HepG2 (cell line): ENCODE measurements at regions not wholly inside any gene's neighbourhood (a gene's known extent, or its start where the extent isn't known, plus 50 kb on each side); places are given as distances from the start of the nearest gene placed in this dataset.

Source experiments
- ATAC-seq: fragments of 200-7000 bp; cut with Tn5 transposase; 3 replicates; pipeline ENCODE4 v1.9.1; 2020; ENCODE audit warnings: mild to moderate bottlenecking, moderate library complexity
- BruUV-seq: library from RNA; stranded (reverse); fragments of 400-500 nt; replicated peaks from 2 replicates; lab custom pipeline; 2021; lab: Mats Ljungman, UMichigan
- CTCF ChIA-PET: fragments of 300-600 bp; formaldehyde crosslinking; extraction: SDS; loops from one replicate; lab custom pipeline; 2021; ENCODE audit warnings: low total read pairs, inconsistent platforms, low intra/inter-chr PET ratio; lab: Yijun Ruan, JAX
- POLR2A ChIA-PET: fragments of 350-600 bp; sonication (Branson Sonifier 250); formaldehyde crosslinking; loops from one replicate; lab custom pipeline; 2020; ENCODE audit warnings: antibody characterized with exemption, inconsistent platforms; lab: Yijun Ruan, JAX
- DNase-seq: peaks from one replicate; pipeline ENCODE4 v3.0.0-alpha.2; 2015; ENCODE audit warnings: low spot score
- FAIRE-seq: peaks from 3 replicates; lab custom pipeline; 2011; peaks lifted over from hg19 to GRCh38; lab: Jason Lieb, UNC
- H2AFZ ChIP-seq: one replicate; pipeline ENCODE4 v1.6.1; 2011; ENCODE audit warnings: low read length, inconsistent platforms
- H3K27ac ChIP-seq: fragments of 300-600 bp; 3 replicates; pipeline ENCODE4 v1.8.0; 2011; ENCODE audit warnings: mixed run types, mild to moderate bottlenecking, mixed read lengths, low read length, inconsistent platforms; ENCODE audit not compliant: insufficient read depth; ENCODE audit errors: extremely low read length
- H3K27me3 ChIP-seq, 2 experiments: fragments of 200-600 bp in 1 of 2; 2 replicates in 1 of 2; 3 replicates in 1 of 2; pipeline versions ENCODE4 v1.6.0 to v1.8.0; 2011; ENCODE audit warnings: low read length in 2 of 2, mild to moderate bottlenecking in 2 of 2, moderate library complexity in 2 of 2, inconsistent platforms in 1 of 2; ENCODE audit not compliant: insufficient read depth in 2 of 2, control insufficient read depth in 1 of 2
- H3K36me3 ChIP-seq, 2 experiments: fragments of 200-600 bp in 1 of 2; replicated peaks in 1 of 2; 2 replicates in 1 of 2; 3 replicates in 1 of 2; pipeline versions ENCODE4 v1.5.1 to v1.8.0; 2011; ENCODE audit warnings: low read length in 2 of 2, inconsistent platforms in 1 of 2; ENCODE audit not compliant: insufficient read depth in 2 of 2, control insufficient read depth in 1 of 2
- H3K4me1 ChIP-seq: 2 replicates; pipeline ENCODE4 v1.5.1; 2012; ENCODE audit warnings: low read length, inconsistent platforms; ENCODE audit not compliant: insufficient read depth
- H3K4me2 ChIP-seq: 2 replicates; pipeline ENCODE4 v1.6.0; 2011; ENCODE audit warnings: low read depth, low read length, inconsistent platforms
- H3K4me3 ChIP-seq, 3 experiments: fragments of 200-600 bp in 1 of 3; sonication (generic), shearing (Covaris generic) in 1 of 3; replicated peaks in 1 of 3; 2 replicates each; pipeline ENCODE4 v1.5.1; 2011 to 2016; ENCODE audit warnings: low read length in 3 of 3, inconsistent platforms in 2 of 3, low read depth in 2 of 3, mild to moderate bottlenecking in 2 of 3, control low read depth in 1 of 3, mixed read lengths in 1 of 3; ENCODE audit not compliant: insufficient read depth in 1 of 3
- H3K79me2 ChIP-seq: one replicate; pipeline ENCODE4 v1.6.1; 2011; ENCODE audit warnings: low read length, inconsistent platforms; ENCODE audit not compliant: insufficient read depth
- H3K9ac ChIP-seq: 2 replicates; pipeline ENCODE4 v1.6.0; 2011; ENCODE audit warnings: mild to moderate bottlenecking, low read depth, low read length, inconsistent platforms; ENCODE audit not compliant: insufficient read depth
- H3K9me3 ChIP-seq: 2 replicates; pipeline ENCODE4 v1.5.1; 2012; ENCODE audit warnings: mild to moderate bottlenecking, low read length
- H4K20me1 ChIP-seq: 2 replicates; pipeline ENCODE4 v1.6.0; 2011; ENCODE audit warnings: inconsistent platforms, mild to moderate bottlenecking, low read length, moderate library complexity; ENCODE audit not compliant: insufficient read depth
- AFF4 ChIP-seq: sonication (generic); formaldehyde crosslinking; IDR thresholded peaks from 2 replicates; pipeline ENCODE4 v1.4.0; 2020; ENCODE audit warnings: missing genetic modification reagents
- REL ChIP-seq: sonication (generic); formaldehyde crosslinking; conservative IDR thresholded peaks from 2 replicates; pipeline ENCODE4 v1.8.0; 2022; ENCODE audit warnings: mild to moderate bottlenecking, missing genetic modification reagents, moderate library complexity
- SMARCE1 ChIP-seq: fragments of 450-650 bp; IDR thresholded peaks from 2 replicates; pipeline ENCODE4 v1.6.1; 2017; ENCODE audit warnings: borderline replicate concordance
- STAG1 ChIP-seq: sonication (generic); formaldehyde crosslinking; IDR thresholded peaks from 2 replicates; pipeline ENCODE4 v1.4.0; 2020; ENCODE audit warnings: missing genetic modification reagents
- TEF ChIP-seq: sonication (generic); formaldehyde crosslinking; IDR thresholded peaks from 2 replicates; pipeline ENCODE4 v1.5.0; 2020; ENCODE audit warnings: missing genetic modification reagents
- TFAP4 ChIP-seq: sonication (generic); IDR thresholded peaks from 2 replicates; pipeline ENCODE4 v1.6.1; 2016; ENCODE audit warnings: low read depth, borderline replicate concordance
- TOE1 ChIP-seq: sonication (generic); formaldehyde crosslinking; IDR thresholded peaks from 2 replicates; pipeline ENCODE4 v1.4.0; 2020; ENCODE audit warnings: mild to moderate bottlenecking, missing genetic modification reagents
- WIZ ChIP-seq: sonication (generic); formaldehyde crosslinking; IDR thresholded peaks from 2 replicates; pipeline ENCODE4 v1.5.1; 2020; ENCODE audit warnings: mild to moderate bottlenecking, missing genetic modification reagents
- ZBTB37 ChIP-seq: sonication (generic); formaldehyde crosslinking; IDR thresholded peaks from 2 replicates; pipeline ENCODE4 v1.4.0; 2020; ENCODE audit warnings: mild to moderate bottlenecking, missing genetic modification reagents
- ZBTB43 ChIP-seq: sonication (generic); formaldehyde crosslinking; conservative IDR thresholded peaks from 2 replicates; pipeline ENCODE4 v1.4.0; 2020; ENCODE audit warnings: missing genetic modification reagents
- ZMAT3 ChIP-seq: sonication (generic); formaldehyde crosslinking; conservative IDR thresholded peaks from 2 replicates; pipeline ENCODE4 v1.7.0; 2021; ENCODE audit warnings: missing genetic modification reagents
- ZNF256 ChIP-seq: sonication (generic); formaldehyde crosslinking; conservative IDR thresholded peaks from 2 replicates; pipeline ENCODE4 v1.4.0; 2020; ENCODE audit warnings: missing genetic modification reagents
- ZNF543 ChIP-seq: sonication (generic); formaldehyde crosslinking; IDR thresholded peaks from 2 replicates; pipeline ENCODE4 v1.4.0; 2020; ENCODE audit warnings: mild to moderate bottlenecking, missing genetic modification reagents
- ZNF740 ChIP-seq: sonication (generic); formaldehyde crosslinking; IDR thresholded peaks from 2 replicates; pipeline ENCODE4 v1.4.0; 2020; ENCODE audit warnings: missing genetic modification reagents
- ZNF788 ChIP-seq: sonication (generic); formaldehyde crosslinking; IDR thresholded peaks from 2 replicates; pipeline ENCODE4 v1.5.0; 2020; ENCODE audit warnings: mild to moderate bottlenecking, missing genetic modification reagents, borderline replicate concordance
- ZNF83 ChIP-seq: sonication (generic); formaldehyde crosslinking; IDR thresholded peaks from 2 replicates; pipeline ENCODE4 v1.4.0; 2020; ENCODE audit warnings: missing genetic modification reagents, mild to moderate bottlenecking, borderline replicate concordance
- ZSCAN22 ChIP-seq: sonication (generic); formaldehyde crosslinking; IDR thresholded peaks from 2 replicates; pipeline ENCODE4 v1.4.0; 2020; ENCODE audit warnings: mild to moderate bottlenecking, missing genetic modification reagents
- in situ Hi-C: cut with HindIII; loops from 2 replicates; pipeline ENCODE4 v1.10.0; 2017; ENCODE audit warnings: low pct_unique_long_range_greater_than_20kb; ENCODE audit not compliant: extremely low pct_ligation_motif_present
- intact Hi-C: fragments of 100-400 bp; cut with micrococcal nuclease; formaldehyde crosslinking; loops from one replicate; pipeline ENCODE4 v1.10.0; 2022; ENCODE audit not compliant: unreplicated experiment

- TF ChIP-seq TFAP4: no peak
- no peak for TF ChIP-seq ZSCAN22
- no peak for TF ChIP-seq ZNF543 (CRISPR knock-in tag)
These were observed 186.2 kb downstream of the C1orf94 start (continued) for GRCh38 chr1:34362949-34363348.

GRCh38 chr1:34363447-34363846 lies 186.7 kb downstream of the C1orf94 start:
- intact Hi-C loops (no loop called here), in situ Hi-C loops (no loop called here)
- BruUV-seq: no TSS peak
- no peaks in the 10 kb centered on the region for H3K27me3 ChIP-seq
- no peak overlapping the region for H3K4me2 ChIP-seq
- H3K36me3 ChIP-seq: no peaks in the 10 kb centered on the region
- no peaks in the 10 kb centered on the region for H3K9me3 ChIP-seq
- no peak overlapping the region for H3K4me3 ChIP-seq
- no peak overlapping the region for H3K9ac ChIP-seq
- ChIA-PET POLR2A (no interaction called here), CTCF (no interaction called here)
- H3K4me1 ChIP-seq: no peaks in the 10 kb centered on the region
- no peaks in the 10 kb centered on the region for H4K20me1 ChIP-seq
- DNase-seq (no peak), FAIRE-seq (no peak), ATAC-seq (no peak)
- H3K27ac ChIP-seq: no peak overlapping the region
- H2AFZ ChIP-seq: no peak overlapping the region
- no peaks in the 10 kb centered on the region for H3K79me2 ChIP-seq
- no peak for TF ChIP-seq ZNF83 (CRISPR knock-in tag)
- no peak for TF ChIP-seq ZNF740 (CRISPR knock-in tag)
- TF ChIP-seq REL (CRISPR knock-in tag): no peak
- no peak for TF ChIP-seq ZNF788
- no peak for TF ChIP-seq SMARCE1
- TF ChIP-seq AFF4 (CRISPR knock-in tag): no peak
- TF ChIP-seq TOE1 (CRISPR knock-in tag): no peak
- TF ChIP-seq TEF (CRISPR knock-in tag): no peak
- TF ChIP-seq WIZ (CRISPR knock-in tag): no peak
- TF ChIP-seq STAG1 (CRISPR knock-in tag): no peak
- no peak for TF ChIP-seq ZBTB43 (CRISPR knock-in tag)
- TF ChIP-seq ZBTB37 (CRISPR knock-in tag): no peak
- TF ChIP-seq ZMAT3 (CRISPR knock-in tag): no peak
- no peak for TF ChIP-seq ZNF256 (CRISPR knock-in tag)
